Embryonic facial prominence (tissue), 1 donor: ENCODE measurements at regions not wholly inside any gene's neighbourhood (a gene's known extent, or its start where the extent isn't known, plus 50 kb on each side); places are given as distances from the start of the nearest gene placed in this dataset.
"Not testable (repeated sequence)": the region's sequence is repeated elsewhere in the genome, so short reads cannot be mapped to it uniquely, and the experiment has no call there.

Experiments used
- DNase-seq: peaks from one replicate; pipeline ENCODE4 v3.0.0-alpha.2; 2016; ENCODE audit errors: extremely low spot score

DNA sequence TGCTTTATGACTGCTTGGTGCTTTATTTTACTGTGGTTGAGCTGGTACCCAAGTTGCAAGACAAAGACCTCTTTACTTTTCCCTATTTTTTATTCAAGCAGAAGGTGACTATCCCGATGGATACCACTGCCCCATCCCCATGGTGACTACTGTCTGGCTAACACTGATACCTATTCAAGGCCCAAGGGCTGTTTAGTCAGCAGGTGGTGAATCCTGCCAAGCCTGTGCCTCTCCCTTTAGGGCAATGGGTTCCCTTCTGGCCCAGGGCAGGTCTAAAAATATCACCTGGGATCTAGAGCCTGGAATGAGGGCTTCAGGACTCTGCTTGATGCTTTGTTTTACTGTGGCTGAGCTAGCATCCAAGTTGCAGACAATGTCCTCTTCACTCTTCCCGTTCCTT, 510.0 kb upstream of the GRAMD2B start:
- DNase-seq, result no peak

GRCh38 chr5:125914471-125914870, 508.7 kb upstream of the GRAMD2B start:
- no peak for DNase-seq

- not testable (repeated sequence) for DNase-seq
Measured at GRCh38 chr5:125923958-125924357, 499.3 kb upstream of the GRAMD2B start.

DNA sequence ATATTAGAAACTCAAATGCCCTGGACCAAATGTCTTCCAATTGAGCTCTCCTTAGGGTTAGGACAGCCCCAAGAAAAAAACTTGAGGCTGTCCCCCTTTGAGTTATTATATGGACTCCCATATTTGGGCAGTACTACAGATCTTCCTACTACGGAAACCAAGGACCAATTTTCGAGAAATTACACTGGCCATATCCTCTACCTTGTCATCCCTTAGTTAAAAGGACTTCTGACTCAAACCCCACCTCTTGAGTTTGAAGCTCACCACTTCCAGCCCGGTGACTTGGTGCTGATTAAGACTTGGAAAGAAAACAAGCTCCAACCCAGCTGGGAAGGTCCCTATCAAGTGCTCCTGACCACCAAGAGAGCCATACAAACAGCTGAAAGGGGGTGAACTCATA, 497.0 kb upstream of the GRAMD2B start:
- DNase-seq, result no peak

DNA sequence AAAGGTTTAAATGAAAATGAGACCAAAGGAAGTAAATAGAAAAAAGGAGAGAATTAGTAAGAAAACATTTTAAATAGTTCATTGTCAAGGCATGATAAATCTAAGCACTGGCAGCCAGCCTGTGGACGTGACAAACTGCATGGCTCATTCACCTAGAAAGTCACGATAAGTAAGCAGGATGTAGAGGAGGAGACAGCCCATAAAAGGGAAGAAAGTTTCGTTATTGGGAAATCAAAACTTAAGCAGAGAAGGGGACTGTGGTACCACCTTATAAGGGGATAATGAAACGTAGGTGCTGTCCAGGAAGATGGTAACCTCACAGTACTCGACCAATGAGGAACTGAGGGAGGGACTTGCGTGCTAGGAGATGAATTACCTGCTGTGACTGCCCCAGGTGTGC, 494.5 kb upstream of the GRAMD2B start:
- no peak for DNase-seq

GRCh38 chr5:125950012-125950615, 473.1 kb upstream of the GRAMD2B start:
- DNase-seq, result no peak

DNA sequence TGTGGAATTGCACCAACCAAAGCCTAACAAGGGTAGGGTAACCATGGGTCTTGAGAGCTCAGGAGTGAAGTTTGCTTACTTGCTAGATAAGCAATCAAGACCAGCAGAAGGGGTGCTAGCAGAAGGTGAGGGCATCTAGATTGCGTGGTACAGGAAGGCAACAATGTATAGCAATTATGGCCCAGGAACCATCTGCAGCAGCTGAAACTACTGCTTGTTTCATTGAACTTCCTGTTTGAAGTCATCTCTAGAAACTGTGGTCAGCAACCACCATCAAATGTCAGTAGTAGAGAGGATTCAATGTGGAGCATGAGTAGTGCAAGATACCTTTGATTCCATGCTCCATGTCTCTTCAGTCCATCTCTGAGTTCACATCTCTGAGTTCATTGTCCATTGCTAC, 462.1 kb upstream of the GRAMD2B start:
- DNase-seq, result no peak

DNA sequence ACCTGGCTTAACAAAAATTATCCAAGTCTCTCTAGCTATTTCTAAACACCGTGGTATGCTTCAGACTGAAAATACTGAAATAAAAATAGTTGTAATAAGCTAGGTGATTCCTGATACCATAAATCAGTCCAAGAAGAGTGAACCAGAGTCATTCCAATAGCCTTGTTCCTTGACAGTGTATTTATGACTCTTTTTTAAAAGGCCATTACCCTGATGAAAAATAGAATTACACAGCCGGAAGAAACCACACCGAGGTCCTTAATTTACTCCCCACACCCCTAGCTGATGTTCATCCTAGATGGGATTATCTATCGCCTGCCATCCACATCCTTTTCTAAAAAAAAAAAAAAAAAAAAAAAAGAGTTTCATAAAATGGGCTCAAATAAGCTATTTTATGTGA, 457.6 kb upstream of the GRAMD2B start:
- no peak for DNase-seq

- no peak for DNase-seq
Measured at GRCh38 chr5:125967576-125967975, 455.6 kb upstream of the GRAMD2B start.

DNA sequence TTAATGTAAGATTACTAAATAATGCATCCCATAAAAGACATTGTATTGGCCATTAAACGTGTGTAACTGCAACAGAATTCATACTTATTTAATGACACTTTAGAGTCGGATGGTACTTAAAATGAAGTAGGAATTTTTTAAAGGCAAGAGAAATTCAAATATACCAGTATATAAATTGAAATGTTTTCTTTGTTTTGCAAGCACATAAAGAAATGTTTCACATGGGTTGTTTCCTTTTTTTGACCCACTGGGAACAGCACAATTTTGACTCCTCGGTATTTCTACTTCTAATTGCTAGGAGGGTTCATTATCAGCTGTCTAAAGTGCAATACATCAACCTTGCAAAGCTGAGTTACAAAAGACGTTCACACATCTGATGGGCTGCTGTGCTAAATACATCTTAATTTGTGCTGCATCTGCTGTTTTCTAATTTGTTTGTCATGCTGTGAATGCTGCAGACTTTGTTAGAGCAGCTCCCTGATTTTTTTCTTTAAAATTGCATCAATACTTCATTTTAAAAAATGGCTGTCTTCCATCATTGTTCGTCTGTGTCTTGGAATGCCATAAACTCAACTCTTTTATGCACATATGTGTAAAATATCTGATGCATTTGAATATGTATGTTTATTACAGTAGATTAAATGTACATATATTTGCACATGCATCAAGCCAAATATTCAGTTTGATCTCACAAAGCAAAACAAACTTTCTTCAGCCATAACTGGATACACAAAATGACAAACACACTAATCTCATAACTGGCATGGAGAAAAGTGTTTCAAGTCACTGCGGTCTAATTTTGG, 454.0 kb upstream of the GRAMD2B start:
- no peak for DNase-seq

- DNase-seq, result no peak
Measured at GRCh38 chr5:125969814-125970171, 453.4 kb upstream of the GRAMD2B start.

DNA sequence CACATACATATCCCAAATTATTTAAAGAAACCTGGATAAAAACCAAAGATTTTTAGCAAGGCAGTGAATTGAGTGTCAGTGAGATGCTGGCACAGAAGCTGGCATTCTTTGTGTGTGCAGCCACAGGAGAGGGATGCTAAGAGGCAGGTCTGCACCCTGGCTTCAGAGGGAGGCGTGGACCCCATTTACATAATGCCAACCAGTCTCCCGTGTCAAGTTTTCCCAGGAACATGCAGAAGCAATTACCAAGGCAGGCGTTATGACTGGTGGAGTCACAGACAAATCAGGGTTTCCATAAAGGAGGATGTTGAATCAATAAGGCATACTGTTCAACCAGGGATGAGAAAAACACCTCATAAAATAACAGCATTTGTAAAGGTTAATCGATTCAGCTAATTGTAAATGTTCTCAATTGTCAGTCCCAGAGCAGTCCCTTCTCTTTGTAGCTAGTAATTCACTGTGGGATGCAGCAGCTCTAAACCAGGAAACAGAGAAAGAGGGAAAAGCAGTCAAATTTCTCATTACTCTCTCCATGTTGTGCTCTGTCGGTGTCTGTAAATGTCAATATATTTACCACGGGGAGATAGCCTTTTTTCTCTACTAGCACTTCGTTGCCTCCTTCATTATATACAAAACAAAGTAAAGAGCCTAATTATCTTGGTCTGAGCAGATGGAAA, 452.4 kb upstream of the GRAMD2B start:
- DNase-seq, result no peak

DNA sequence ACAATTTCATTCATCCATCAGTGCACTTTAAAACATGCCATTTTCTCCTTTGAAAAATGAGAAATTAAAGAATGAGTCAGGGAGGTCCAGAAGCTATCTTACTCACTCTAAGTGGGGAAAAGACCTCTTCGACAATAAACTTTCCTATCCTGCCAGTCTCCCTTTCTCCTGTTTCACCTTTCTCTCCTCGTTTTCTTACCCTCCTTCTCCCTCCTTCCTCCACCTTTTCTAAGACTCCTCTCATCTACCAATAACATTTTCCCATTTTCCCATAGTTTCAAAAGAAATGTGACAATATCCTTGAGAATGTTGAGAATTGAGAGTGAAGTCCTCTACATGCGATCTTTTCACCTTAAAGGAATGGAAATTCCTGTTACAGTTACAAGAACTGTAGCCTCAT, 450.5 kb upstream of the GRAMD2B start:
- no peak for DNase-seq

DNA sequence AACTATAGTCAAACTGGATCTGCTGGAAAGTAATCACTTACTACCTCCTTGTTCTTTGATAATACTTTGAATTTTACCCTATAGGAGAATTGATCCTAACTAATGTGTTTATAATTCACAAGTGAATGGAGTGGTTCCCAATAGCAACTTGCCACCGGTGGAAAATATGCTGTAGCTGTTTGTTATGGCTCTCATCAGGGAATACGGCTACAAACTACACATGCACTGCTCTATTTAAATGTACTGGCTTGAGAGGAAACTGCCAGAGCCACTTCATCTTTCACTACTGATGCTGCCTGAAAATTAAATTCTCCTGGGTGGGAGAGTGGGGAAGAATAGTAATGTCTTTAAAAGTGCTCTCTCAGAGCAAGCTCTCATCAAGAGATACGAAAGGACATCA, 448.5 kb upstream of the GRAMD2B start:
- DNase-seq, result no peak

- DNase-seq, result no peak
Measured at GRCh38 chr5:125976421-125977000, 446.7 kb upstream of the GRAMD2B start.

GRCh38 chr5:125978015-125978414, 445.2 kb upstream of the GRAMD2B start:
- no peak for DNase-seq

GRCh38 chr5:125979636-125980035, 443.6 kb upstream of the GRAMD2B start:
- DNase-seq, result no peak

DNA sequence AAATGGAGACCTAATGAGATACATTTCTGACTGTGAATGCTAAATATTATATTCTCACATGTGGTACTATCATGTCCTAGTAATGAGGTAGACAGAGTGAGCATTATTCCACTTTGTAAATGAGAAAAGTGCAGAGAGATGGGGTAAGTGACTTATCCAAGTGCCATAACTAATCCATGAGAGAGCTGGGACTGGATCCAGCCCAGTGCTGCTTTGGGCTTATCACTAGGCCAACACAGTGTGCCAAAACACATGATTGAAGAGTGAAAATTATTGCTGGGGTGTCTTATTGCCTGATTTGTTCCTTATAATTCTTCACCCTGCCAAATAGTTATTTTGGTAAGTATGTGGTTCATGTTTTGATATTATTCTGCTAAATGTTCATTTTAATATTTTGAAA, 442.2 kb upstream of the GRAMD2B start:
- DNase-seq, result no peak

DNA sequence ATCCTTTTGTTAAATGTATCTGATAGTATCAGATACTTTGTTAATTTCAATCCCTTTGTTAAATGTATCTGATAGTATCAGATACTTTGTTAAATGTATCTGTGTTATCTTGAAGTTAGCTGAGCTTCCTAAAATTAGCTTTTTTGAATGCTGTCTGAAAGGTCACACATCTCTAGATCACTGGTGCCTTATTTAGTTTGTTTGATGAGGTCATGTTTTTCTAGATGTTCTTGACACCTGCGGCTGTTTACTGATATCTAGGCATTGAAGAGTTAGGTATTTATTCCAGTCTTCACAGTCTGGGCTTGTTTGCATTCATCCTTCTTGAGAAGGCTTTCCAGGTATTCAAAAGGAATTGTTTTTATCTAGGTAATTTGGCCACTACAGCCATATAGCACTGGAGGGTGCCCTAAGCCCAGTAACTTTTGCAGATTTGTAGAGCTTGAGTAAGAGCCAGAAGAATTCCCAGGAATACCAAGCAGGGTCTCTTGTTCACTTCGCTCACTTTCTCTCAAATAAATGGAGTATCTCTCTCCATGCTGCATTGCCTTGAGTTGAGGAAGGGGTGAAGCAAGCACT, 435.4 kb upstream of the GRAMD2B start:
- DNase-seq, result no peak

GRCh38 chr5:125992050-125992449, 431.2 kb upstream of the GRAMD2B start:
- DNase-seq, result no peak

DNA sequence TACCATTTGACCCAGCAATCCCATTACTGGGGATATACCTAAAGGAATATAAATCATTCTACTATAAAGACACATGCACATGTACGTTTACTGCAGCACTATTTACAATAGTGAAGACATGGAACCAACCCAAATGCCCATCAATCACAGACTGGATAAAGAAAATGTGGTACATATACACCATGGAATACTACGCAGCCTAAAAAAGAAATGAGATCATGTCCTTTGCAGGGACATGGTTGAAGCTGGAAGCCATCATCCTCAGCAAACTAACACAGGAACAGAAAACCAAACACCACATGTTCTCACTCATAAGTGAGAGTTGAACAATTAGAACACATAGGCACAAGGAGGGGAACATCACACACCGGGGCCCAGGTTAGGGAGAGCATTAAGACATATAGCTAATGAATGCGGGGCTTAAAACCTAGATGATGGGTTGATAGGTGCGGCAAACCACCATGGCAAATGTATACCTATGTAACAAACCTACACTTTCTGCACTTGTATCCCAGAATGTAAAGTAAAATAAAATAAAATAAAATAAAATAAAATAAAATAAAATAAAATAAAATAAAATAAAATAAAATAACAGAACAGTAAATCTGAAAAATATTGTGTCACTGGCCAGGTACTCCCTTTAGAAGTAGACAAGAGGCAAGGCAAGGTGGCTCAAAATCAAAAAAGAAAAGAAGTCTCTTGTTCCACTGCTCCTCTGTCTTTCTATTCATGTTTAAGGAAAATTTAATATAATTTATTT, 423.8 kb upstream of the GRAMD2B start:
- DNase-seq, result not testable (repeated sequence)

DNA sequence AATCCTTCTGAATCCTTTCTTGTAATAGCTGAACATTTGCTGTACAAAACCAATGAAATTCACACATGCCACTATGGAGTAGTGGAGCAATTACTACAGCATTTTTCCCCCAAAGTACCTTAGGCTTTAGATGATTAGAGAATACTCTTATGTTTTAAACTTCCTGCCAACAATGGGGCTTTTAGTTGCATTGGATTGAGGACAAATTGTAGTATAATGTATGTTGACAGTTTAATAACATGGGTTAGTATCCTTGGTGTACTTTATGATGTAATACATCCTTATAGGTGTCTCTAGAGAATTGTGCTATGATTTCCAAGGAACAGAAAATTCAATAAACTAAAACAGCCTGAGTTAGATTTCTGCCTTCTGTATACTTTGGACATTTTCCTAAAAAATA, 422.7 kb upstream of the GRAMD2B start:
- peak; percentile 46 for DNase-seq
